ENCODE measurements at regions not wholly inside any gene's neighbourhood (a gene's known extent, or its start where the extent isn't known, plus 50 kb on each side); places are given as distances from the start of the nearest gene placed in this dataset.

GRCh38 chr2:16948710-16949109, 283.1 kb upstream of the CYRIA start:
- no peak for DNase-seq (ENCODE audit: extremely low read depth, low read depth)
- no peak for TF ChIP-seq CTCF (IDR thresholded peaks at IDR 0.05; ENCODE audit: low read depth, low read length)

DNA sequence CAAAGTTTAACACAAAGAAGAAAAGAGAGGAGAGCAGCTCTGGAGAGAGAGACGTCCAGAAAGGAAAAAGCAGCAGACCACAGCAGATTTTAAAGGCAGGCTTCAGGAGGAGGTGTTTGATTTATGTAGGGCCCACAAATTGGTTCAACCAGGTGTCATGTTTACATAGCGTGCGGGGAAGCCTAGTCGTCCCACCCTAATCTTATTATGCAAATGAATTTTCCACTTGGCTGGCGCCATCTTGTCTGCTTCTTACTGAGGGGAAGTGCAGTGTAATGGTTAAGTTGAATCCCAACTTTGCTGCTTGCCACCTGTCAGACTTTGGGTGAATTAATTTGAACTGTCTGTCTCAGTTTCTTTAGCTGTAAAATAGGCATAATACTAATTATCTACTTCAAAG, 282.4 kb upstream of the CYRIA start:
- TF ChIP-seq CTCF (IDR thresholded peaks at IDR 0.05; ENCODE audit: low read depth, low read length) = no peak
- DNase-seq (ENCODE audit: extremely low read depth, low read depth) = no peak

GRCh38 chr2:16943279-16943958, 277.8 kb upstream of the CYRIA start:
- TF ChIP-seq CTCF (IDR thresholded peaks at IDR 0.05; ENCODE audit: low read depth, low read length) = no peak
- no peak for DNase-seq (ENCODE audit: extremely low read depth, low read depth)

DNA sequence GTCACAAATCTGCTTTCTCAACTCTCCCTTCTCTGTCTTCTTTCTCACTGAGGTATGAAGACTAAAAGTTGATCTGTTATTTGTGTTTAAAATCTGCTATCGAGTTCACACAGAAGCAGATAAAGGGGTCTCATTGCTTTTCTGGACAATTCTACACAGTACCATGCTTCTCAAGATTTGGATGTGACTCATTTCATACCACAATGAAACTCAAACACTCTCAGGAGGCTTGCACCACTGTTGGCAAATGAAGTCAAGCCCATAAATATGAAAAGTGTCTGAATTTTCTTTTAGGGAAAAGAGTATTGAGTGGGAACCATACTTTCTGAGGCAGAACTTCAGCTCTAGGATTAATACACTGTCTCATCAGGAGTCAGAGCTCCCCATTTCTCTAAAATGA, 274.6 kb upstream of the CYRIA start:
- no peak for DNase-seq (ENCODE audit: extremely low read depth, low read depth)
- TF ChIP-seq CTCF (IDR thresholded peaks at IDR 0.05; ENCODE audit: low read depth, low read length) = no peak

- DNase-seq (ENCODE audit: extremely low read depth, low read depth) = no peak
- TF ChIP-seq CTCF (IDR thresholded peaks at IDR 0.05; ENCODE audit: low read depth, low read length) = no peak
Observed at GRCh38 chr2:16939771-16940170, 274.1 kb upstream of the CYRIA start.

DNA sequence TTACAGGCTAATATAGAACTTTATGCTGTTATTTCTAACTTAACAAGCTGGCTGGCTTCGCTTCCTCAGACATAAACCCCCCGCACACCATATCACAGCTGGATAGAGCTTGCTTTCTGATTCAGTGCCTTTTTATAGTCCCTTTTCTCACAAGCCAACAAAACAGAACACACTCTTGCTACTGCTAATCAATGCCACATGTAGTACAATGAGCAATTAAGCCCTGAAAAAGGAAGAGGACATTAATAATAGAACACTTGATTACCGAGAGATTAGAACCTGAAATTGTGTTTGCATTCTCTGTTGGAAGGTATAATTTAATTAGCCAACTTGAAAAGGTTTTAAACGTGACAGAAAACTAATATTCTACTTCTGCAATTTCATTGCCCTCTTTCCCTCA, 267.7 kb upstream of the CYRIA start:
- DNase-seq (ENCODE audit: extremely low read depth, low read depth) = no peak
- no peak for TF ChIP-seq CTCF (IDR thresholded peaks at IDR 0.05; ENCODE audit: low read depth, low read length)

GRCh38 chr2:16932826-16933225, 267.2 kb upstream of the CYRIA start:
- TF ChIP-seq CTCF (IDR thresholded peaks at IDR 0.05; ENCODE audit: low read depth, low read length) = no peak
- no peak for DNase-seq (ENCODE audit: extremely low read depth, low read depth)

Measured in AG09319 (cell line).